ENCODE measurements at regions not wholly inside any gene's neighbourhood (a gene's known extent, or its start where the extent isn't known, plus 50 kb on each side); places are given as distances from the start of the nearest gene placed in this dataset.
A peak's percentile ranks its signal among the peaks of the same experiment; 100 is the strongest.

DNA sequence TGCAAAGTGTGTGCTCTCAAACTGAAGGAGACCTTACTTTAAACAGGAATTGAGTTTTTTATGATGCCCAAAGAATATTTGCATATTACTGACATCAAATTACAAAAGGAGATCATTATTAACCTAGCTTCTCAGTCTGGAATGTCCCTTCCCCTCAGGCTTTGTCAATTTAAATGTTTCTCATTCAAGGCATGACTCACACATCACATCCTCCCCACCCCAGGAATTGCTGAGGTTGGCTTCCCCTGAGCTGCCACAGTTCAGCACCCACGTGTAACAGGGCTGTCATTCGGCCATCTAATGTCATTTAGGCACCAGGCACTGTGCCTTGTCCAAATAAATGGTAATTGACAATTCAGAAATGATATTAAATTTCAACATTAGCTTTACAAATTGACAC lies 305.9 kb upstream of the MGMT start:
- POLR2A ChIA-PET = no interaction called here
- no peaks in the 10 kb centered on the region for H3K79me2 ChIP-seq (ENCODE audit: insufficient read depth, low read length)
- no peak for DNase-seq (ENCODE audit: low spot score)
- no peaks in the 10 kb centered on the region; a peak in 1 of 5 replicates for H3K27me3 ChIP-seq (ENCODE audit: control insufficient read depth in 1 of 2, insufficient read depth in 2 of 2, low read length in 2 of 2)
- FAIRE-seq = no peak
- intact Hi-C loops (cut with micrococcal nuclease; ENCODE audit: unreplicated experiment) (no loop called here), in situ Hi-C loops (cut with HindIII; ENCODE audit: extremely low pct_ligation_motif_present, low pct_unique_long_range_greater_than_20kb) (no loop called here)
- H3K4me2 ChIP-seq (ENCODE audit: low read depth, low read length) = no peak overlapping the region
- H3K9me3 ChIP-seq (ENCODE audit: low read length) = no peaks in the 10 kb centered on the region
- no peak for ATAC-seq
- H2AFZ ChIP-seq (ENCODE audit: low read length) = no peak overlapping the region
- no peak overlapping the region for H3K4me3 ChIP-seq (replicated peaks in 1 of 3; ENCODE audit: insufficient read depth in 1 of 3, low read depth in 2 of 3, low read length in 3 of 3)
- BruUV-seq (replicated peaks) = no TSS peak
- no peaks in the 10 kb centered on the region for H4K20me1 ChIP-seq (ENCODE audit: insufficient read depth, low read length)
- H3K9ac ChIP-seq (ENCODE audit: insufficient read depth, low read depth, low read length) = no peak overlapping the region
- no peaks in the 10 kb centered on the region for H3K36me3 ChIP-seq (replicated peaks in 1 of 2; ENCODE audit: control insufficient read depth in 1 of 2, insufficient read depth in 2 of 2, low read length in 2 of 2)
- 0% methylated on average over 2 of the region's 2 CpGs for WGBS (ENCODE audit: low lambda C conversion rate)
- TF ChIP-seq TP53 (CRISPR knock-in tag; conservative IDR thresholded peaks at IDR 0.05) = no peak
- peak; percentile 66; the same call in 1 of the 2 replicates for TF ChIP-seq ZNF343 (CRISPR knock-in tag; IDR thresholded peaks at IDR 0.05)
- no peak for TF ChIP-seq IRF2 (CRISPR knock-in tag; IDR thresholded peaks at IDR 0.05)
- TF ChIP-seq ZNF367 (CRISPR knock-in tag; IDR thresholded peaks at IDR 0.05; ENCODE audit: borderline replicate concordance) = no peak
- TF ChIP-seq FOSL2 (CRISPR knock-in tag; IDR thresholded peaks at IDR 0.05) = 0 out of 2 replicates have a peak, but pooled peaks have one; percentile 16
- TF ChIP-seq ZNF674 (CRISPR knock-in tag; IDR thresholded peaks at IDR 0.05; ENCODE audit: low read depth) = no peak
- TF ChIP-seq ZSCAN22 (CRISPR knock-in tag; IDR thresholded peaks at IDR 0.05) = no peak
- no peak for TF ChIP-seq ZFP36L1 (CRISPR knock-in tag; IDR thresholded peaks at IDR 0.05)
- peak; percentile 29; the same call in 1 of the 2 replicates for TF ChIP-seq MAZ (IDR thresholded peaks at IDR 0.05; ENCODE audit: borderline replicate concordance, low read depth, low read length)
- no peak for TF ChIP-seq MAZ (CRISPR knock-in tag; IDR thresholded peaks at IDR 0.05; ENCODE audit: low read depth)
- TF ChIP-seq TEAD3 (CRISPR knock-in tag; optimal IDR thresholded peaks at IDR 0.05; ENCODE audit: borderline replicate concordance) = peak; percentile 71
- no peak for TF ChIP-seq GATAD2A (CRISPR knock-in tag; IDR thresholded peaks at IDR 0.05)
- H3K27ac ChIP-seq (ENCODE audit: extremely low read length, insufficient read depth, low read length) = no peak overlapping the region
- CTCF ChIA-PET (ENCODE audit: low intra/inter-chr PET ratio, low total read pairs) = no interaction called here
- no peaks in the 10 kb centered on the region for H3K4me1 ChIP-seq (ENCODE audit: insufficient read depth, low read length)

DNA sequence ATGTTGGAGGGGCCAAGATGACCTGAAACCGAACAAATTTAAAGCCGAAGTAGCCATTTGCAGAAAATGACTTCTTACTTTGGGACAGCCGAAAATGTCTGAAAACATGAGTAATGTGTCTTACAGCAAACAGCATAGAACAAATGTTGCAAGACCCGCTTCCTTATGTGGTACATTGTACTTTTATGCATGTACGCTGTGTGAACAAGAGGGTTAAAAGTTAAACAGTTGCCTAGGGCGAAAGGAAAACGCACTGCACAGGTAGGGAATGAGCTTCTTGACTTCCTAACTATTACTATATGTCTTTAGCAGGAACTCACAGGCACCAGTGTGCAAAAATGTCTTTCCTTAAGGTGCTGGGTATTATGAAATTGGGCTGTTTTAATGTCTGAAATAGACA lies 303.5 kb upstream of the MGMT start:
- intact Hi-C loops (cut with micrococcal nuclease; ENCODE audit: unreplicated experiment) = no loop called here
- no peak overlapping the region for H2AFZ ChIP-seq (ENCODE audit: low read length)
- FAIRE-seq (no peak), ATAC-seq (no peak), DNase-seq (ENCODE audit: low spot score) (no peak)
- in situ Hi-C loops (cut with HindIII; ENCODE audit: extremely low pct_ligation_motif_present, low pct_unique_long_range_greater_than_20kb) = no loop called here
- ChIA-PET CTCF (ENCODE audit: low intra/inter-chr PET ratio, low total read pairs) (no interaction called here), POLR2A (no interaction called here)
- no peaks in the 10 kb centered on the region for H3K9me3 ChIP-seq (ENCODE audit: low read length)
- no peaks in the 10 kb centered on the region for H3K4me1 ChIP-seq (ENCODE audit: insufficient read depth, low read length)
- no TSS peak for BruUV-seq (replicated peaks)
- H3K36me3 ChIP-seq (replicated peaks in 1 of 2; ENCODE audit: control insufficient read depth in 1 of 2, insufficient read depth in 2 of 2, low read length in 2 of 2) = no peaks in the 10 kb centered on the region
- H3K4me3 ChIP-seq (replicated peaks in 1 of 3; ENCODE audit: insufficient read depth in 1 of 3, low read depth in 2 of 3, low read length in 3 of 3) = no peak overlapping the region
- 34% methylated on average over 7 of the region's 7 CpGs for WGBS (ENCODE audit: low lambda C conversion rate)
- H3K27me3 ChIP-seq (ENCODE audit: control insufficient read depth in 1 of 2, insufficient read depth in 2 of 2, low read length in 2 of 2) = no peaks in the 10 kb centered on the region; a peak in 1 of 5 replicates
- no peaks in the 10 kb centered on the region for H4K20me1 ChIP-seq (ENCODE audit: insufficient read depth, low read length)
- no peaks in the 10 kb centered on the region for H3K79me2 ChIP-seq (ENCODE audit: insufficient read depth, low read length)
- H3K4me2 ChIP-seq (ENCODE audit: low read depth, low read length) = no peak overlapping the region
- H3K27ac ChIP-seq (ENCODE audit: extremely low read length, insufficient read depth, low read length) = no peak overlapping the region
- no peak overlapping the region for H3K9ac ChIP-seq (ENCODE audit: insufficient read depth, low read depth, low read length)
- TF ChIP-seq CHCHD3 (CRISPR knock-in tag; IDR thresholded peaks at IDR 0.05) = no peak
- TF ChIP-seq DNMT1 (CRISPR knock-in tag; IDR thresholded peaks at IDR 0.05) = no peak
- TF ChIP-seq, protein P1, sequence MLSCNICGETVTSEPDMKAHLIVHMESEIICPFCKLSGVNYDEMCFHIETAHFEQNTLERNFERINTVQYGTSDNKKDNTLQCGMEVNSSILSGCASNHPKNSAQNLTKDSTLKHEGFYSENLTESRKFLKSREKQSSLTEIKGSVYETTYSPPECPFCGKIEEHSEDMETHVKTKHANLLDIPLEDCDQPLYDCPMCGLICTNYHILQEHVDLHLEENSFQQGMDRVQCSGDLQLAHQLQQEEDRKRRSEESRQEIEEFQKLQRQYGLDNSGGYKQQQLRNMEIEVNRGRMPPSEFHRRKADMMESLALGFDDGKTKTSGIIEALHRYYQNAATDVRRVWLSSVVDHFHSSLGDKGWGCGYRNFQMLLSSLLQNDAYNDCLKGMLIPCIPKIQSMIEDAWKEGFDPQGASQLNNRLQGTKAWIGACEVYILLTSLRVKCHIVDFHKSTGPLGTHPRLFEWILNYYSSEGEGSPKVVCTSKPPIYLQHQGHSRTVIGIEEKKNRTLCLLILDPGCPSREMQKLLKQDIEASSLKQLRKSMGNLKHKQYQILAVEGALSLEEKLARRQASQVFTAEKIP (CRISPR knock-in tag; IDR thresholded peaks at IDR 0.05; ENCODE audit: borderline replicate concordance) = no peak
- TF ChIP-seq ZNF782 (CRISPR knock-in tag; IDR thresholded peaks at IDR 0.05; ENCODE audit: borderline replicate concordance) = no peak
- no peak for TF ChIP-seq ESRRA (CRISPR knock-in tag; IDR thresholded peaks at IDR 0.05; ENCODE audit: low read depth)
- TF ChIP-seq THYN1 (CRISPR knock-in tag; IDR thresholded peaks at IDR 0.05; ENCODE audit: borderline replicate concordance, low read depth) = no peak

All from HepG2 (cell line).